Psoas muscle (tissue), 7 donors: ENCODE measurements at regions not wholly inside any gene's neighbourhood (a gene's known extent, or its start where the extent isn't known, plus 50 kb on each side); places are given as distances from the start of the nearest gene placed in this dataset.

Experiments
- ATAC-seq, 4 donors: fragments of 200-7000 bp; cut with Tn5 transposase; one replicate each; pipeline ENCODE4 v1.9.1; 2020; ENCODE audit warnings: moderate library complexity in 3 of 4, mild to moderate bottlenecking in 2 of 4
- DNase-seq, 2 donors: peaks; one replicate each; pipeline ENCODE4 v3.0.0-alpha.2; 2020
- H3K27ac ChIP-seq: fragments of 200-600 bp; one replicate; pipeline ENCODE4 v1.8.0; 2022
- H3K27me3 ChIP-seq, 3 donors: fragments of 200-600 bp in 1 of 3; one replicate each; pipeline versions ENCODE4 v1.6.1 to v1.8.0; 2013 to 2022; ENCODE audit warnings: low read length in 2 of 3, mild to moderate bottlenecking in 2 of 3, moderate library complexity in 1 of 3; ENCODE audit not compliant: insufficient read depth in 3 of 3
- H3K36me3 ChIP-seq, 2 donors: fragments of 200-600 bp in 1 of 2; one replicate each; pipeline versions ENCODE4 v1.6.1 to v1.8.0; 2013 to 2022; ENCODE audit warnings: low read depth in 1 of 2, mild to moderate bottlenecking in 1 of 2, moderate library complexity in 1 of 2; ENCODE audit not compliant: insufficient read depth in 1 of 2
- H3K4me1 ChIP-seq: fragments of 200-600 bp; one replicate; pipeline ENCODE4 v1.8.0; 2022
- H3K4me3 ChIP-seq: fragments of 200-600 bp; one replicate; pipeline ENCODE4 v1.8.0; 2022; ENCODE audit warnings: mild to moderate bottlenecking
- H3K9me3 ChIP-seq: fragments of 200-600 bp; one replicate; pipeline ENCODE4 v1.8.0; 2022
- WGBS, 3 donors: extraction: QIAGEN DNeasy Blood & Tissue Kit; methylation state at CpG; one replicate each; pipeline versions ENCODE4 v1.1.6 to v1.1.7; 2013; 5-methylcytosine and 5-hydroxymethylcytosine counted together
- intact Hi-C, 2 donors: fragments of 100-400 bp; cut with DNase I; formaldehyde crosslinking; loops; one replicate each; pipeline versions ENCODE4 v1.11.0 to v1.14.2; 2022
- TF ChIP-seq, protein P1 (sequence below): fragments of 200-600 bp; IDR thresholded peaks from one replicate; pipeline ENCODE4 v1.8.0; 2022; ENCODE audit warnings: antibody characterized with exemption
- donor health status: healthy with polysubstance abuse.
- donor health status: DM: no; HTN: no; CAD: no; lungs with moderate emphysema.
- donor health status: Bipolar disorder and iron deficiency.
- donor health status: healthy.
- donor health status: DM: yes; HTN: yes; CAD: no.
- donor health status: DM: no; HTN: no; CAD: no.
- donor health status: DM: yes; HTN: yes; CAD: no.

DNA sequence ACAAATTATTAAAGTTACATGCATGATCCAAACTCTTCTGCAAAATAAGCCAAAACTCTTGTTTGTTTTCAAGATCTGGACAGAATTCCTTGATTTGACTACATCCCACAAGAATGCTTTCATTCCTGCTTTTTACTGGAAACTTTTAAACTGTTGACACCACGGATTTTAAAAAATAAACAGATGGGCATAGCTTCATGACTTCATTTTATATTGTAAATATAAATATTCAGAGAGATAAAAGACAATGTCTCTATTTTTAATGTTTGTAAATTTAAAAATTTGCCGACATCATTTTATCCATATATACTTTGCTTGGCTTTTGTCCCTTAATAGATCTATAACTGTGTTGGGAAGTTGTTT is 134.3 kb upstream of the DCN start:
- DNase-seq (no peak), ATAC-seq (no peak)
- no peaks in the 10 kb centered on the region for H3K27me3 ChIP-seq
- H3K4me1 ChIP-seq, result no peaks in the 10 kb centered on the region
- H3K4me3 ChIP-seq, result no peak overlapping the region
- intact Hi-C loops, result no loop called here
- H3K27ac ChIP-seq, result no peak overlapping the region
- no peaks in the 10 kb centered on the region for H3K9me3 ChIP-seq
- TF ChIP-seq, protein P1, sequence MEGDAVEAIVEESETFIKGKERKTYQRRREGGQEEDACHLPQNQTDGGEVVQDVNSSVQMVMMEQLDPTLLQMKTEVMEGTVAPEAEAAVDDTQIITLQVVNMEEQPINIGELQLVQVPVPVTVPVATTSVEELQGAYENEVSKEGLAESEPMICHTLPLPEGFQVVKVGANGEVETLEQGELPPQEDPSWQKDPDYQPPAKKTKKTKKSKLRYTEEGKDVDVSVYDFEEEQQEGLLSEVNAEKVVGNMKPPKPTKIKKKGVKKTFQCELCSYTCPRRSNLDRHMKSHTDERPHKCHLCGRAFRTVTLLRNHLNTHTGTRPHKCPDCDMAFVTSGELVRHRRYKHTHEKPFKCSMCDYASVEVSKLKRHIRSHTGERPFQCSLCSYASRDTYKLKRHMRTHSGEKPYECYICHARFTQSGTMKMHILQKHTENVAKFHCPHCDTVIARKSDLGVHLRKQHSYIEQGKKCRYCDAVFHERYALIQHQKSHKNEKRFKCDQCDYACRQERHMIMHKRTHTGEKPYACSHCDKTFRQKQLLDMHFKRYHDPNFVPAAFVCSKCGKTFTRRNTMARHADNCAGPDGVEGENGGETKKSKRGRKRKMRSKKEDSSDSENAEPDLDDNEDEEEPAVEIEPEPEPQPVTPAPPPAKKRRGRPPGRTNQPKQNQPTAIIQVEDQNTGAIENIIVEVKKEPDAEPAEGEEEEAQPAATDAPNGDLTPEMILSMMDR, result no peak
- H3K36me3 ChIP-seq, result no peaks in the 10 kb centered on the region
- WGBS, 3 donors, result 38 to 42% (median 40%) methylated on average over 2 of the region's 2 CpGs

DNA sequence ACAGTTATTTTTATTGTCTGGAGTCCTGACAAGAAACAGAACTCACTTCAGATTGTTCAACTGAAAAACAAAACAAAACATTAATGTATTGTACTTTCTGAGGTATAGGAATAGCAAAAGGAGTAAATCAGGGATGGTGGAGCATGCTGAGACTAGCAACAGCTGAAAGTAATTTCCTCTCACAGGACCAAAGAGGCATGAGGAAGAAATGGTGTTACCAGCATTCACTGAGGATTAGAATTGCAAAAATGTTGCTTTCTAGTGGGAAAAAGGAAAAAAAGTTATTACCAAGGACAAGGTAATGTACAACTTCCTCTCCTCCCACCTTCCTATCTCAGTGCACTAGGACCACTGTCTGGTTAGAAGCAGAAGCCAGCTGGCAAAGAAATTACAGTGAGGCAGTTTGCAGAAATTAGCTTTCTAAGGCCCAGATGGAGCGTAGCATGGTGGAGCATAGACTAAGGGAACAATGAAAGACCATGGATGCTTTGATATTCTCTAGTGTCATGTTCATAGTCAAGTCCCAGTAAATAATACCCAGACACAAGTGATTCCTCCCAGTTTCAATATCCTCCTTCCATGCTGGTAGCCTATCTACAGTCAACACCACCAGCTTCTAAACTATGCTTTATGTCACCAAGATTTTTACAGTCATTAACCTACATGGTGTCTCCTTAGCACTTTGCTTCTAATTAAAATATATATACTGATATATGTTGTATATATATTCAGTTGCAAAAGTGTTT is 133.7 kb upstream of the DCN start:
- TF ChIP-seq, protein P1, result no peak
- H3K27me3 ChIP-seq, result no peaks in the 10 kb centered on the region
- no peak overlapping the region for H3K27ac ChIP-seq
- H3K4me3 ChIP-seq, result no peak overlapping the region
- no peaks in the 10 kb centered on the region for H3K36me3 ChIP-seq
- no peaks in the 10 kb centered on the region for H3K9me3 ChIP-seq
- H3K4me1 ChIP-seq, result no peaks in the 10 kb centered on the region
- ATAC-seq, result no peak
- DNase-seq, result no peak
- 63 to 75% (median 65%) methylated on average over 1 of the region's 1 CpG for WGBS, 3 donors
- intact Hi-C loops, result no loop called here

DNA sequence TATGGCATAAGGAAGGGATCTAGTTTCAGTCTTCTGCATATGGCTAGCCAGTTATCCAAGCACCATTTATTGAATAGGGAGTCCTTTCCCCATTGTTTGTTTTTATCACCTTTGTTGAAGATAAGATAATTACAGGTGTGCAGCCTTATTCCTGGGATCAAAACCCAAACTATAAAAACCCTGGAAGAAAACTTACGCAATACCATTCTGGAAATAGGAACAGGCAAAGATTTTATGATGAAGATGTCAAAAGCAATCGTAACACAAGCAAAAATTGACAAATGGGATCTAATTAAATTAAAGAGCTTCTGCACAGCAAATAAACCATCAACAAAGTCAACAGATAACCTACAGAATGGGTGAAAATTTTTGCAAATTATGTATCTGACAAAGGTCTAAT is 128.5 kb upstream of the DCN start:
- 92 to 96% (median 95%) methylated on average over 2 of the region's 2 CpGs for WGBS, 3 donors
- H3K9me3 ChIP-seq, result no peaks in the 10 kb centered on the region
- intact Hi-C loops, result no loop called here
- TF ChIP-seq, protein P1, result no peak
- H3K27ac ChIP-seq, result no peak overlapping the region
- no peaks in the 10 kb centered on the region for H3K27me3 ChIP-seq
- no peaks in the 10 kb centered on the region for H3K36me3 ChIP-seq
- H3K4me3 ChIP-seq, result no peak overlapping the region
- no peak for DNase-seq
- no peaks in the 10 kb centered on the region for H3K4me1 ChIP-seq
- no peak for ATAC-seq

DNA sequence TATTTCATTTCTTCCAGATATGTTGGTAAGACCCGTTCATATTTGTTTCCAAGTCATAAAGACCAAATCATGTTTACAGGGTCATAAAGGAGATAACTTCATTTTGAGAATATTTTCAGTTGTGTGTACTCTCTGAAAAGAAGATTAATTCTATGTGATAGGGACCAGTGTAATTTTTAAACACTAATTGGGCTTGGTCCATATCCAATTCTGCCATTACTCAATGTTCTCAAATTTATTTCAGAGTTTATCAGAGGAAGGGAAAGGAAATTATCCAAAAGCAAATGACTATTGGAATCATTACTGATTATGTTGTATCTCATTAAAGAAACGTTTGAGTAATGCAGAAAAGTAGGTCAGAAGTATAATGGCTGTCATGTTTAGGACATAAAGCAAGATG is 126.8 kb upstream of the DCN start:
- H3K27me3 ChIP-seq, result no peaks in the 10 kb centered on the region
- no peak overlapping the region for H3K27ac ChIP-seq
- H3K4me3 ChIP-seq, result no peak overlapping the region
- TF ChIP-seq, protein P1, result no peak
- no peaks in the 10 kb centered on the region for H3K4me1 ChIP-seq
- no peak for ATAC-seq
- H3K9me3 ChIP-seq, result no peaks in the 10 kb centered on the region
- no peak for DNase-seq
- no peaks in the 10 kb centered on the region for H3K36me3 ChIP-seq
- 55 to 70% (median 69%) methylated on average over 2 of the region's 2 CpGs for WGBS, 3 donors
- intact Hi-C loops, result no loop called here
